Activated T-helper 1 cell treated with anti-CD3 and anti-CD28 coated beads, Interleukin-12 subunit alpha, Interleukin-12 subunit beta, Interleukin-2, Interleukin-4 antibody, amounts not matched to agents 30 ng/mL and 10 ng/mL and 1 ng/mL, durations not matched to agents 14 hours and 24 hours and 36 hours (primary cell): ENCODE measurements at regions not wholly inside any gene's neighbourhood (a gene's known extent, or its start where the extent isn't known, plus 50 kb on each side); places are given as distances from the start of the nearest gene placed in this dataset.

Experiments used
- DNase-seq: peaks from one replicate; pipeline ENCODE4 v3.0.0; 2021; ENCODE audit warnings: low spot score
- H3K27ac Mint-ChIP-seq: one replicate; pipeline ENCODE4 v1.8.0; 2021; ENCODE audit warnings: mild to moderate bottlenecking, mixed read lengths
- H3K27me3 Mint-ChIP-seq: one replicate; pipeline ENCODE4 v1.8.0; 2022; ENCODE audit warnings: mild to moderate bottlenecking, moderate library complexity, mixed read lengths; ENCODE audit not compliant: insufficient read depth
- H3K36me3 Mint-ChIP-seq: one replicate; pipeline ENCODE4 v1.8.0; 2021; ENCODE audit warnings: low read depth, mixed read lengths
- H3K4me1 Mint-ChIP-seq: one replicate; pipeline ENCODE4 v1.8.0; 2021; ENCODE audit warnings: low read depth, mixed read lengths
- H3K4me3 Mint-ChIP-seq: one replicate; pipeline ENCODE4 v1.8.0; 2021; ENCODE audit warnings: mild to moderate bottlenecking, moderate library complexity, mixed read lengths
- H3K9me3 Mint-ChIP-seq: one replicate; pipeline ENCODE4 v1.8.0; 2021; ENCODE audit warnings: mixed read lengths
- intact Hi-C: fragments of 100-400 bp; cut with micrococcal nuclease; formaldehyde crosslinking; loops from one replicate; pipeline ENCODE4 v1.15.1; 2024

DNA sequence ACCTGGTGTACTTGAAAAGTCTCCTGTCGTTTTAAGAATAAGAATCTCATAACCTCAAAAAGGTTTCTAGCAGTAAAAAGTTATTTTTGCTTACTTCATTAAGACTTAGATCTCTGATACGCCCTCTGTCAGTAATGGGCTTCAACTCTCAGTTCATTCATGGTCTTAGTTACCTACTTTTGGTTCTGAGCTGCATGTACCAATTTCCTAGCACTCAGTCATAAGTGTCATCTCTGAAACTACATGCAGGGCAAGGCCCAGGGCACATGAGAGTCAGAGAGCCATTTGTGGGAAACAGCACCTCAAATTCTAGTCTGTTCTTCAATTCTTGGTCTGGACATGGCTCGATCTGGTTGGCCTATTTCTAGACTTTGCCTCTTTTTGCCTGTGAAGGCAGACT, 838.4 kb downstream of the FAM181B start:
- intact Hi-C loops, result no loop called here
- no peaks in the 10 kb centered on the region for H3K4me1 Mint-ChIP-seq
- H3K27me3 Mint-ChIP-seq, result no peaks in the 10 kb centered on the region
- no peak overlapping the region for H3K4me3 Mint-ChIP-seq
- DNase-seq, result no peak
- H3K9me3 Mint-ChIP-seq, result peaks cover 10% of the 10 kb centered on the region
- no peaks in the 10 kb centered on the region for H3K36me3 Mint-ChIP-seq
- H3K27ac Mint-ChIP-seq, result no peak overlapping the region

DNA sequence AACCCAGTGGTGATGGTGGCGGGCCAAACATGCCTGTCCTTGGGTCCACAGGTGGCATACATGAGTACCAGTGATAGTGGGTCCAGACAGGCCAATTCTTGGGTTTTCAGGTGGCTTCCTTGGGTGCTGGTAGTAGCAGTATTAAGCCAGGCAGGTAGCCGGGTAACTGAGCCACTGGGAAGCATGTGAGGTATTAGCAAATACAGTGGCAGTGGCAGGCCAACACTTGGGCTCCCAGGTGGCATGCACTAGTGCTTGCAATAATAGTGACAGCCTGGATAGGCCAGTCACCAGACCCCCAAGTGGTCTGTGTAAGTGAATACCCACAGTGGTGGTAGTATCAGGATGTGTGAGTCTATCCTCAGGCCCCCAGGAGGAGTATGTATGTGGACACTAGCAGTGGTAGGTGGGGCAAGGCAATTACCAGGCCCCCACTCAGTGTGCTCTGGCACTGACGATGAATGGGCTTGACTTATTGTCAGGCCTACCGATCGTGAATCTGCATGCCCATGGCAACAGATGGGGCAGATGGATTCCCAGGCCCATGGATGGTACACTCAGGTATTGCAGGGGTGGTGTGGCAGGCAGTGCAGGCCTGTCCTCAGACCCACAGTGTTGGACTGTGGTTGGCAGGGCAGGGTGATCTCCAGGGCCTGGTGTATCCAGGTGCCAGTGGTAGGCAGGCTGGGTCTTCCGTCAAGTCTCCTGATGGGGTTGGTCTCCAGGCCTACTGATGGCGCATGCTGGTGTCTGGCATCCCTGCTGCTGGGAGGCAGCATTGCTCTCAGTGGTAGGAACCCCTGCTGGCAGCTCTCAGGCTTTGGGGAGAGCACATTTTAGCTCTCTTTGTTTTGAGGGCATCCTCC, 840.7 kb downstream of the FAM181B start:
- no peak for DNase-seq
- Mint-ChIP-seq H3K36me3 (no peaks in the 10 kb centered on the region), H3K27me3 (no peaks in the 10 kb centered on the region), H3K27ac (no peak overlapping the region), H3K9me3 (peaks cover 15% of the 10 kb centered on the region), H3K4me3 (no peak overlapping the region), H3K4me1 (no peaks in the 10 kb centered on the region)
- intact Hi-C loops, result no loop called here

- Mint-ChIP-seq H3K4me3 (no peak overlapping the region), H3K27me3 (no peaks in the 10 kb centered on the region), H3K9me3 (peaks cover 9% of the 10 kb centered on the region), H3K4me1 (no peaks in the 10 kb centered on the region), H3K27ac (no peak overlapping the region), H3K36me3 (no peaks in the 10 kb centered on the region)
- DNase-seq, result no peak
- intact Hi-C loops, result no loop called here
Observed at GRCh38 chr11:81888391-81888790, 845.3 kb downstream of the FAM181B start.

DNA sequence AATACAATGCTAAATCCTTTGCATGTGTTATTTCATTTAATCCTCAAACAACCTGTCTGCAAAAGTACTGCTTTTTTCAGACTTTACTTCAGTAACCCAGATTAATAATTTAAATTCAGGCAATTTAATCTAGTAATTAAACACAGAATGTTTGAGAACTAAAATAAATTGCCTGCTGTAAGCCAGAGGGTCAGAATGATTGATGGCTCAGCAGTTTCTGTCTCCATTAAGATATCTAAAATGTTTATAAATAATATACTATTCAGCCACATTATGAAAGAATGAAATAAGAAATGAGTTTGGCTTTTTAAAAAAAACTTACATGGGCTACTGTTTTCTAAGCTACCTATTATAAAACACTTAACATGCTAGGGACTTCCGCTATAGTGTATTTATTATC, 846.0 kb downstream of the FAM181B start:
- no peak overlapping the region for H3K4me3 Mint-ChIP-seq
- intact Hi-C loops, result no loop called here

GRCh38 chr11:81886406-81887075, 847.1 kb downstream of the FAM181B start:
- DNase-seq, result no peak
- Mint-ChIP-seq H3K27me3 (peaks cover 8% of the 10 kb centered on the region), H3K27ac (no peak overlapping the region), H3K4me1 (no peaks in the 10 kb centered on the region), H3K4me3 (no peak overlapping the region), H3K9me3 (peaks cover 8% of the 10 kb centered on the region), H3K36me3 (no peaks in the 10 kb centered on the region)
- intact Hi-C loops, result no loop called here

More for the DNA sequence above, 846.0 kb downstream of the FAM181B start:
- Mint-ChIP-seq H3K9me3 (peaks cover 9% of the 10 kb centered on the region), H3K36me3 (no peaks in the 10 kb centered on the region), H3K4me1 (no peaks in the 10 kb centered on the region), H3K27ac (no peak overlapping the region), H3K27me3 (no peaks in the 10 kb centered on the region)
- DNase-seq, result no peak

DNA sequence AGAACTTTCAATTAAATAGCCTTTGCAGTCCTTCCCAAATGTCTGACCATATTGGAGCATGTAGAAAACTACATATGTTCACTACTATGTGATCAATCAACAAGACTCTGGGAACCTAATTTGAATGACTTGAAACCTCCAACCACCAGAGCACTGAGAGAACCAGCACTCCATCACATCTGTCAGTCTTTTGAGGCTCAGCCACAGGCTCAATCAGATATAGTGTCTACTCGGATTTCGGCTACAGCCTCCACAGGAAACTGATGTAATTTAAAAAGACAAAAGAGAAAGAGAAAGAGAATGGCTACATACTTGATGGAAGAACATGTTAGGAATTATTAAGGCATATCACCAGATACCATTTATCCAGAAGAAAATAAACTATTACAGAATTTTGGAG, 859.0 kb downstream of the FAM181B start:
- peak; percentile 4 for DNase-seq
- Mint-ChIP-seq H3K27me3 (peaks cover 7% of the 10 kb centered on the region), H3K9me3 (no peaks in the 10 kb centered on the region), H3K4me1 (peaks cover 38% of the 10 kb centered on the region), H3K36me3 (peaks cover 1% of the 10 kb centered on the region), H3K4me3 (peak overlapping the region; percentile 0), H3K27ac (no peak overlapping the region)
- intact Hi-C loops, result loop anchor here (10.0 kb wide), 1 partner anchor 1410 kb away; the partner anchor contains the start of gene CCDC90B

DNA sequence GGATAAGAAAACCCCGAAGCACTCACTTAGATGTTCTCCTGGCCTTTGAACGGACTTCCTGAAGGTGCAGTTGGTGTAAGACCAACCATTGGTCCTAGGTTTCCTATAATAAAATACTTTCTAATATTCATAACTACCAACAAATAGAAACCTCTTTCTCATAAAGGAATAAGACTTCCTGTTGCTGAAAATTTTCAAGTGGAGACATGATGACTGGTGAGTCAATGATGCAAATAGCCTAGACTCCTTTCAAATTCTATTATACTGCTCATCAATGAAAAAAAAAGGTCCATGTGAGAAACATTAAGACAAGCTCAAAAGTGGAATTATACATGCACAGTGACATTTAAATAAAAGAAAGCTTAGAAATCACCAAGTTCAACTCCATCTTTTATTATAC, 862.8 kb downstream of the FAM181B start:
- H3K4me1 Mint-ChIP-seq, result peaks cover 50% of the 10 kb centered on the region
- peaks cover 7% of the 10 kb centered on the region for H3K36me3 Mint-ChIP-seq
- no peak overlapping the region for H3K4me3 Mint-ChIP-seq
- no peak overlapping the region for H3K27ac Mint-ChIP-seq
- DNase-seq, result no peak
- H3K9me3 Mint-ChIP-seq, result peaks cover 10% of the 10 kb centered on the region
- intact Hi-C loops, result loop anchor here (1.0 to 10.0 kb wide), 2 partner anchors 92 to 1414 kb away; partner anchors contain the start of gene CCDC90B
- H3K27me3 Mint-ChIP-seq, result peaks cover 9% of the 10 kb centered on the region

- peaks cover 9% of the 10 kb centered on the region for H3K27me3 Mint-ChIP-seq
- intact Hi-C loops, result loop anchor here (1.0 to 10.0 kb wide), 2 partner anchors 93 to 1415 kb away; partner anchors contain the start of gene CCDC90B
- peaks cover 44% of the 10 kb centered on the region for H3K4me1 Mint-ChIP-seq
- H3K9me3 Mint-ChIP-seq, result peaks cover 10% of the 10 kb centered on the region
- H3K4me3 Mint-ChIP-seq, result peak overlapping the region; percentile 72
- no peak for DNase-seq
- H3K36me3 Mint-ChIP-seq, result peaks cover 7% of the 10 kb centered on the region
- H3K27ac Mint-ChIP-seq, result peak overlapping the region; percentile 80
Observed at GRCh38 chr11:81870066-81870412, 863.6 kb downstream of the FAM181B start.

- DNase-seq, result peak; percentile 87
- peak overlapping the region; percentile 80 for H3K27ac Mint-ChIP-seq
- H3K4me1 Mint-ChIP-seq, result peaks cover 39% of the 10 kb centered on the region
- peaks cover 7% of the 10 kb centered on the region for H3K27me3 Mint-ChIP-seq
- peaks cover 10% of the 10 kb centered on the region for H3K9me3 Mint-ChIP-seq
- H3K4me3 Mint-ChIP-seq, result peak overlapping the region; percentile 72
- intact Hi-C loops, result loop anchor here (1.0 to 10.0 kb wide), 3 partner anchors 82 to 1415 kb away; partner anchors contain the start of gene CCDC90B
- H3K36me3 Mint-ChIP-seq, result peaks cover 7% of the 10 kb centered on the region
Observed at GRCh38 chr11:81869351-81870065, 864.2 kb downstream of the FAM181B start.

- peaks cover 6% of the 10 kb centered on the region for H3K36me3 Mint-ChIP-seq
- peaks cover 10% of the 10 kb centered on the region for H3K9me3 Mint-ChIP-seq
- no peak for DNase-seq
- H3K4me1 Mint-ChIP-seq, result peaks cover 30% of the 10 kb centered on the region
- no peak overlapping the region for H3K4me3 Mint-ChIP-seq
- peaks cover 9% of the 10 kb centered on the region for H3K27me3 Mint-ChIP-seq
- intact Hi-C loops, result no loop called here
- H3K27ac Mint-ChIP-seq, result no peak overlapping the region
Observed at GRCh38 chr11:81866896-81867295, 866.8 kb downstream of the FAM181B start.

DNA sequence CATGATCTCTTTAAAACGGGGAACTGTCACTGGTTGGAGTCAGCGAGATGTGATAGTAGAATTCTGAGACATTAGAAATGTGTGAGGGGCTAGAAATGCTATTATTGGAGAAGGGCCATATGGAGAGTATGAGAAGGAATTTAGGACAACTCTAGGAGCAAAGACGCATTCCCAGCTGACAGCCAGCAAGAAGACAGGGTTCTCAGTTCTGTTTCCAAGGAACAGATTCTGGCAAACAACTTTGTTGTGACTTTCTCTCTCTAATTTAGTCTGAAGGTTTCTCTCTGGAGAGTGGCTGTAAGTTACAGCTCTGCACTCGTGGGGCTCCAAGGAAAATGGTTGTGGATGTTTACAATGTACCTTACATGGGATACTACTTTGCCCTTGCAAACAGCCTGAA, 876.3 kb downstream of the FAM181B start:
- no peaks in the 10 kb centered on the region for H3K36me3 Mint-ChIP-seq
- intact Hi-C loops, result no loop called here
- H3K27ac Mint-ChIP-seq, result no peak overlapping the region

GRCh38 chr11:81853791-81854190, 879.9 kb downstream of the FAM181B start:
- H3K4me1 Mint-ChIP-seq, result no peaks in the 10 kb centered on the region
- H3K27ac Mint-ChIP-seq, result no peak overlapping the region
- H3K4me3 Mint-ChIP-seq, result no peak overlapping the region
- no peaks in the 10 kb centered on the region for H3K9me3 Mint-ChIP-seq
- DNase-seq, result no peak
- intact Hi-C loops, result no loop called here
- no peaks in the 10 kb centered on the region for H3K36me3 Mint-ChIP-seq
- peaks cover 5% of the 10 kb centered on the region for H3K27me3 Mint-ChIP-seq

More for the DNA sequence above, 876.3 kb downstream of the FAM181B start:
- no peak for DNase-seq
- Mint-ChIP-seq H3K27me3 (peaks cover 9% of the 10 kb centered on the region), H3K4me1 (no peaks in the 10 kb centered on the region), H3K4me3 (no peak overlapping the region), H3K9me3 (no peaks in the 10 kb centered on the region)
